Jurkat, Clone E6-1 (cell line): ENCODE measurements at regions not wholly inside any gene's neighbourhood (a gene's known extent, or its start where the extent isn't known, plus 50 kb on each side); places are given as distances from the start of the nearest gene placed in this dataset.

Source experiments
- DNase-seq: peaks from one replicate; pipeline ENCODE4 v3.0.0-alpha.2; 2011; ENCODE audit warnings: low read depth, low spot score
- H3K4me3 ChIP-seq: 2 replicates; pipeline ENCODE4 v1.5.1; 2011; ENCODE audit warnings: mild to moderate bottlenecking, low read length, control low read depth, moderate library complexity

DNA sequence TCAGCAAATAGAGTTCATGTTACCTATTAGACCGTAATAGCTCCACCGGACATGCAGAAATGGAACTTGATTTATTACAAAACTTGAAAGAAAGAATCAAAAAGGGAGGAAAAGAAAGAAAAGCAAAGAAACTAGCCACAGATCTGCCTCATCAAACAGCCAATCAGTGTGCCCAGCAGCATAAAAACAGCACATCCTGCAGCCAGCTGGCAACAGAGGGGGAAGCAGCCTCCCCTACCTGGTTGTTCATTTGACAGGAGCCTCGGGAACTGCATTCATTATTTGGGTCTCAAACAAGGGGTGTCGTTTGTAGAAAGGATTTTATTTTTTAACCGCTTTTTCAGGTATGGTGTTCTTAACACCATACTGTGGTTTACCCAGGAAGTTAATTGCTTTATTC lies 181.5 kb upstream of the TOPAZ1 start:
- no peak overlapping the region for H3K4me3 ChIP-seq
- peak; percentile 16 for DNase-seq

DNA sequence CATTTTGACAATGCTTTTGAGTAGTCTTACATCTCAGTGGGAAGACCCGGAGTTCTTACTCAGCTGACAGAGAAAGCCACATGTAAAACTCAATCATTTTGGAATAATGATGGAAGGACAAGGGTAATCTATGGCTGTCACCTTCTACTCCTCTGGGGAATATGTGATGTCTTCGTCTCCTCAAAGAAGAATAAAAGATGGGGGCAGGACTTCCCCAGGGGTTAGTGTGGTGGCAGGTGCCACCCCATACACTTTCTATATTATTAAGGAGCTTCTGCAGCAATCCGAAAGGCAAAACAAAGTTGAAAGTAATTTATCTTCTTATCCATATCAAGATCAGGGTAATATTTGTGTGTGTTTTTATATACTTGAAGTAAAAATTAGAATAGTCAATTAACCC lies 180.4 kb upstream of the TOPAZ1 start:
- no peak for DNase-seq
- H3K4me3 ChIP-seq: no peak overlapping the region

DNA sequence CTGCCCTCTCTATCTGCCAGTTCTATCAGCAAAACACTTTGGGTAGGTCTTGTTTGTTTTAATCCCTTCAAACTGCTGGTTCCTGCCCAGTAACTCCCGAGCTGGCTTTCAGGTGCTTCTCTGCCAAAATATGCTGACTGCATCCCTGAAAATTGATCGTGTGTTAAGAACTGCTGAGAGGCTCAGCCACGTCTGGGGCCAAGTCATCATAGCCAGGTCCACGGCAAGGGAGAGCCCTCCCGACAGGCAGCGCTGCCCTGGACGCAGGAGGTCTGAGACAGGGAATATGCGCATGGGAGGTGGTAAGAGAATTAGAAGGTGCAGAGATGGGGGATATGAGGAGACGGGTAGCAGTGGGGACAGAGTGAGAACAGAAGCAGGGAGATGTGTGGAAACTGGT lies 179.7 kb upstream of the TOPAZ1 start:
- H3K4me3 ChIP-seq: no peak overlapping the region
- DNase-seq: no peak

DNA sequence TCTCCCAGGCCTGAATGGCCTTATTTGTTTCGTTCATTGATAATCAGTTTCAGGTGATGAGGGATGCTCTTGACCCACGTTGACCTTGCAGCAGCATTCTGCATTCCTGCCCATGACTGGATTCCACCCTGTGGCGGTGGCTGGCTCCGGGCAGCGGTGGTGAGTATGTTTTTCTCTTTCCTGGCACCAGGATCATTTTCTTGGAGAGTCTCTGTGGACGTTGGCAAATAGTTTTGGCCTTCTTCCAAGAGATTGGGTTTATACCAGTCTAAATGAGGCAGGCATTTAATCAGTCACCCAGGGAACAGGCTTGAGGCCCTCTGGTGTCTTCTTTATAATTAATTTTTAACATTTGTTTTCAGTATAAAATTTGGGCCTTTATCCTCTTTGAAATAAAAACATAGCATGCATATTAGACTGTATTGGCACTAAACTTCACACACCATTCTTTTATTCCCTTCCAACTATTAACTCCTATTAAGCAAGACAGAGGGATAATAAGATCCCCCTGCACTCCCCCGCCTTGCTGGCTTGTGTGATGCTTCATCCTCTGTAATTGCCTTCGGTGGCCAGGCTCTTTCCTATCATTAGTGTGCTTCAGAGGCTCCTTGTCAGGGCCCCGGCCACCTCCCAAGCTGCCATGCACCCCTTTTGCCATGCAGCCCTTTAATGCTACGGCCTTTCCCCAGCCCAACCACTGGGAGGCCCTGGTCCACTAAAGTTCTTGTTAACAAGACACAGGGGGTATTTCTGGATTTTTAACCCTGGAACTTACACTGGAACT lies 176.2 kb upstream of the TOPAZ1 start:
- DNase-seq: no peak
- no peak overlapping the region for H3K4me3 ChIP-seq

DNA sequence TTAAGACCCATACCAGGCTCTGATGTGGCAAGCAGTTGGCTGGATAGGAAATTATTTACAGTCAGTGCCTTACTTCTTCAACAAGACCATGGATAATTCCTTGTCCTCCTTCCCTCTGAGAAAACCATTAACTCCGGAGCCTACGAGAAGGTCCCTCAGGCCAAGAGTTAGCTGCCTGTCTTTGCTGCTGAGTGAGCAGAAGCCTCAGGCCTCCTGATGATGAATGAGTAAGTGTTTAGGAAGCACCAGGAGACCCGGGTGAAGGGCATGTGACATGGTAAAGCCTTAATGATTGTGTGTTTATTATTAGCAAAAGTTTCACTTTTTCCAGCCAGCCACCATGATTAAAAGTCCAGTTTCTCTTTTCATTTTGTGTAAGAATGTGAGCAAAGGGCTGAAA lies 174.9 kb upstream of the TOPAZ1 start:
- no peak for DNase-seq

DNA sequence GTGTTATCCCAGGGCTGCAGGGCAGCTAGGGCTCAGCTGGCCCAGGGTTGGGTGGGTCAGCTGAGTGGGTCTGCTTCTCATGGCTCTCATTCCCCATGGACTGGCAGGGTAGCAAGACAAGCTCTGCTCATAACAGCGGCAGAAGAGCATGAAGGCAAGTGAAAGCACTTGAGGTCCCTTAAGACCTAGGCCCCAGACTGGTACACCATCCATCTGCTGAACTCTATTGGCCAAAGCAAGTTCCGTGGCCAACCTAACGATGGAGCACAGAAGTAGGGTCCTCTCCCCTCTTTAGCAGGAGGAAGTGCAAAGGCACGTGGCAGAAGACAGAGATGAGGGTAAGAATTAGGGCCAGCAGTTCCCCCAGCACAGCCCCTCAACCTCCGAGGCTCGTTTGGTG lies 174.3 kb upstream of the TOPAZ1 start:
- DNase-seq: no peak

More for the DNA sequence above, 174.9 kb upstream of the TOPAZ1 start:
- H3K4me3 ChIP-seq: no peak overlapping the region

DNA sequence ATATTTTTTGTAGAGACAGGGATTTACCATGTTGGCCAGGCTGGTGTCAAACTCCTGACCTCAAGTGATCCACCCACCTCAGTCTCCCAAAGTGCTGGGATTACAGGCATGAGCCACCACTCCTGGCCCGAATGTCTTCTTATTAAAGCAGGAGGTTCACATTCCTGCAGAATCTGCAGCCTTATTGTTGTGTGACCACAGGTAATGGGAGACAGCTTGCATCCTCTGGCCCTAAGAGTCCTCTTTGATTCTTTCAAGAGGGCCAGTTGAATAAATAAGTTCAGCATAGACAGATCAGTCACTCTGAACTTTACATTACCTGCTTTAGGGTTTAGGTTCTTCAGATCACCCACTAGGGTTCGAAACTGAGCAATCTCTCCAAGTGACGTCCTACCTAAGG lies 172.9 kb upstream of the TOPAZ1 start:
- DNase-seq: no peak

More for the DNA sequence above, 174.3 kb upstream of the TOPAZ1 start:
- no peak overlapping the region for H3K4me3 ChIP-seq

DNA sequence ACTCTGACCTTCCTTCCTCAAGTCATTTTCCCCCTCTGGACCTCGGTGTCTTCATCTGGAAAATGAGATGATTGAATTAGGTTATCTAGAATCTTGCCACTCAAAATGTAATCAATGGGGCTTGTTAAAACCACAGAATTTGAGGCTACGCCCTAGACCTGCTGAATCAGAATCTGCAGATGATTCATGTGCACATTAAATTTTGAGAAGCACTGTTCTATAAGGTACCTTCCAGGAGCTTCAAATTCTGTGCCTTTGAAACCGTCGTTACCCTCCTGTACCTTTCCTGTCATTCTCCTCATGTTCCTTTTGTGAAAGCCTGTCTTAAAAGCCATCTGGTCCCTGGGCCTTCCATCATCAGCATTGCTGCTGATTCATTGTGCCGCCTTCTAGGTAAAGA lies 172.4 kb upstream of the TOPAZ1 start:
- H3K4me3 ChIP-seq: no peak overlapping the region
- no peak for DNase-seq

More for the DNA sequence above, 172.9 kb upstream of the TOPAZ1 start:
- H3K4me3 ChIP-seq: no peak overlapping the region

DNA sequence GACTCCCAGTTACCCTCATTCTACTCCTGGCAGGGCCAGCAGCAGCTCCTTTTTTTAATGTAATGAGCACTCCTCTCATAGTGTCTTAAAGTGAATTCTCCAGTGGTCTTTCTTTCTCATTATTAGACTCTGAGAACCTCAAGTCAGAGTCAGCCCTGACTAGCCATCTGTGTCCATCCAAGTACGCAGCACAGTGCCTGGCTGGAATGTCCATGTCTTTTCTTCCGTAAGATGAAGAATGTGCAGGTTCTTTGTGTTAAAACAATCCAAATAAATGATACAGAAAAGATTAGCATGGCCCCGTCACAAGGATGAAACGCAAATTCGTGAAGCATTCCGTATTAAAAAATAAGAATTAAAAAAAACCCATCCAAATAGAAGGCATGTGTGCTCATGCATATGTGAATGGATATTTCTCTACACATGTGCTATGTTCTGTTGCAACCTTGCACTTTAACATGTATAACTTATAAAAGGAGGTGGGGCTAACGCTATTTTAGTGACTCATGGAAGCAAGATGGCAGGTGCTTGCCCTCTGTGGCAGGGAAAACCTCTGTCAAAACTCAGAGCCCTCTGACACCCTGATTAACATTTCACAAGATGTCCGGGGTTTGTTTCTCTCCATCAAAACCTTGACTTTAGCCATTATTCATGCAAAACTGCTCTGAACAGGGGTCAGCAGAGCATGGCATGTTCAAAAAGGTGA lies 170.7 kb upstream of the TOPAZ1 start:
- DNase-seq: no peak

DNA sequence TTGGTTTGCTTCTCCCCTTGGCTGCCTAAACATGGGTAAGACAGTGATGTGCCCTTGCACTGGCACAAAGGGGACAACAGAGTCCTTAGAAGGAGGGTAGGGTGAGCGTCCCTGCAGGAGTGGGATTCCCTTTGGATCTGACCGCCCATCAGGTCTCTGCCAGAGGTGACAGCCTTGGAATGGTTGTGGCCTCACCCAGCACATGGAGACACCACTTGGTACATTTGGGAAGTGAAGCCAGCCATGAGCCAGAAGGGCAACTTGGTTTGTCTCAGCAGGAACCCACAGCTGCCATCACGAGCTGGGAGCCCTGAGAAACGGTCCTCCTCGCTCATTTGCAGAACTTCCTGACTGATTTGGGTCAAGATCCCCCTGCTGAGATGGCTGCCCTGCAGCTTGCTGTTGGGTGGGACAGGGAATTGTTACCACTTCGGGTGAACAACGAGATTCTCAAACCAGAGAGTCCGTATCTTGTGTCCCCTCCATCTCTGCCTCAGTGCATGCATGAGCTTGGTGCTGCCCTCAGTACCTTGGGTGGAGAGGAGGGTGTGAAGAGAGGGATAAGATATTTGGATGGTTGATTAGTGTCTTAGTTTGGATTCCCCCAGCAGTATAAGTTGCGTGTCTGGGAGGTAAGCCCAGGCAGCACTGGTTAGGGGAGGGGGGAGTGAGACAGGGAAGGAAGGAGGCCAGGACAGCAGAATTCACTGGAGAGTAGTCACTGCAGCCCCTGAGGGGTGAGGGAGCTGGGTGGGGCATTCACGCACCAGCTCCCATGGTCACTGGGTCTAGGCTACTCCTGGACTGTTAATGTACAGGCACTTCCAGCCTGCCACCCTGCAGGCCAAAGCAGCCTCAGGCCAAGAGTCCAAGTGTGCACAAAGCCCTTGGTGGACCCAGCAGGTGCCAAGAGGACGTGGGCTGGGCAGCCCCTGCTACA lies 168.8 kb upstream of the TOPAZ1 start:
- H3K4me3 ChIP-seq: no peak overlapping the region

More for the DNA sequence above, 170.7 kb upstream of the TOPAZ1 start:
- no peak overlapping the region for H3K4me3 ChIP-seq

DNA sequence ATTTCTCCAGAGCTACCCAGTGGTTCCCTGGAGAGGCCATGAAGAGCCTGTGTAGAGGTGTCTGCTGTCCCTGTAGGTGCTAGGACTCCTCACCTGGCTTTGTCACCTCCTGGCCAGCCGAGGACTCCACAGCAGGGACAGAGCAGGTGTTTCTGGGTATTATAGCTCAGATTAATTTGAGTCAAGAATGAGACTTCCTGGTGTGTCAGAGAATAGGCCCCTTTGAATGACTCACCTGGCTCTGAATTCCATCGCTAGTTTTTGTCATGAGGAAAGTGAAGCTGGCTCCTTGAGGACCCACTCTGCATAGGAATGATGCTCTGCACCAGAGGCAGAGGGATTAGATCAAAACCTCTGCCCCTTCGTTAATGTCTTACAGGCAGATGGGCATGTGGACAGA lies 167.5 kb upstream of the TOPAZ1 start:
- H3K4me3 ChIP-seq: no peak overlapping the region
- DNase-seq: no peak

More for the DNA sequence above, 168.8 kb upstream of the TOPAZ1 start:
- no peak for DNase-seq

DNA sequence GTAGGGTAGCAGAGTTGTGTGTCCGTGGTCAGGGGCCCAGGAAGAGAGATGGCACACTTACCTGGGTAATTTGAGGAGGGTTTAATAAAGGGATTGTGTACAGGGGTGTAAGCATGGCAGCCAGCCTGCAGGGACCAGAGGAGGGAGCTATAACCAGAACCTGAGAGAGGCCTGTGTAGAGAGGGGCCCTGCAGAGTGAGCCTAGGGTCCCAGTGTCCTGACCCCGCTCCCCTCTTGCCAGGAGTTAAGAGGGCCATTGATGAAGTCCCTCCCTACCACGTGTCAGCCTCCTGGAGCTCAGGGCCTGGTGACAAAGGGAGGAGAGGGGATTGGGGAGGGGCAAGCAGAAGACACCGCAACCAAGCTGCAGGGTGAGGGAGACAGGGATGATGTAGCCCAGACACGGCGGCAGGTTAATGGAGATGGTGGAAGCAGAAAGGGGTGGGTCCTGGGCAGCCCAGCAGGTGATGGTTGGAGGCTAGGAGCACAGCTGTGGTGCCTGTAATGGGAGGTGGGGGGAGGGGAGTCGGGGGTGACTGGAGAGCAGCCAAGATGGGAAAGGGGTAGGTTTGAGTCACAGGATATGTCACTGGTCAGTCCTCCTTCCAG lies 165.4 kb upstream of the TOPAZ1 start:
- no peak for DNase-seq
- no peak overlapping the region for H3K4me3 ChIP-seq

DNA sequence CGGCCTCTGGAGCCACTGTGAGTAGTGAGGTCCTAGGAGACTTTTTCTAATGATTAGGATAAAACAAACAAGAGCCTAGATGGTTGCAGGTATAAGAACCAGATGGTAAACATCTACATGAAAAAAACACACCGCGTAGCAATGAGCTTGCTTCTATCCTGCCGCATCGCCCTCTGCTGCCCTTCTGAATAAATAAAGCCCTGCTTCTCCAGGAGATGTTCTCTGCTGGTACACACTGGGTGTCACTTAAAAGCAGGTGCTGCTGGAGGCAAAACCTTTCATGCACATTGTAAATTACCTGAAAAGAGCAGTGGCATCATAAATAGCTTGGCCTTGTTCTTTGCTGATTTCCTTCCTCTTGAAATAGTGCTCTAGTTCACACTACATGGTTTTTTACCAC lies 164.4 kb upstream of the TOPAZ1 start:
- no peak overlapping the region for H3K4me3 ChIP-seq
- peak; percentile 8 for DNase-seq

DNA sequence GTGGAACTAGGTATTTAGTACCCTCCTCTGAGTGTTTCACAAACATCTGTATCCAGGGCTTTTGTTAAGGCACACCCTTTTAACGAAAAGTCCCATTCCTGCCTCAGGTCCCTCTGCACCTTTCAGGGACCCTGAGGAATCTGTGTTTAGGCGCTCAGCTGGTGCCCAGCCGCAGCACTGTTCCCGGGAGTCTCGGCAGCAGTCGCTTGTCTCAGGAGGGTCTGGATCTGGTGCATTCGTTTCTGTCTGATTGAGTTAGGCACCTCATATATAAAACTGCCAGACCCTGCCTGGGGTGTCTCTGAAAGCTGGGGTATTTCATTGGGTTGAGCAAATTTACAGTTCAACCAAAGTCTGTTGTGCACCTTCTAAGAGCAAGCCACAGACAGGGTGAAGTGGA lies 162.8 kb upstream of the TOPAZ1 start:
- no peak for DNase-seq
- H3K4me3 ChIP-seq: no peak overlapping the region

DNA sequence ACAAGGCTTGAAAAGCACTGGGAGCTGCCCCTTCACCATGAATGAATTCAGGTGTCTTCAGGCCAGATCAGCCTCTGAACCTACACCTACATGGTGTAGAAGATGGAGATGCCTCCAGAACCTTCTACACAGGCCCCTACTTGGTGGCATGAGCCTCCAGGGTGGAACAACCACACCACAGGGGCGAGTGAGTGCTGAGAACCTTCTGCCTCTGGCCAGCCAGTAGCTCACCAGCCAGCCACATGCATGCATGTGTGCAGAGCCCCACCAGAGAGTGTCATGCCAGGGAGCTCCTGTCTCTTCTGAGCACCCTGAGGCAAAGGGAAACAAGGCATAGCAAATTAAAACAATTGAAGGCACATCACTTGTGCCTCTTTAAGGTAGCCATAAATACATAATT lies 161.8 kb upstream of the TOPAZ1 start:
- no peak overlapping the region for H3K4me3 ChIP-seq
- no peak for DNase-seq

DNA sequence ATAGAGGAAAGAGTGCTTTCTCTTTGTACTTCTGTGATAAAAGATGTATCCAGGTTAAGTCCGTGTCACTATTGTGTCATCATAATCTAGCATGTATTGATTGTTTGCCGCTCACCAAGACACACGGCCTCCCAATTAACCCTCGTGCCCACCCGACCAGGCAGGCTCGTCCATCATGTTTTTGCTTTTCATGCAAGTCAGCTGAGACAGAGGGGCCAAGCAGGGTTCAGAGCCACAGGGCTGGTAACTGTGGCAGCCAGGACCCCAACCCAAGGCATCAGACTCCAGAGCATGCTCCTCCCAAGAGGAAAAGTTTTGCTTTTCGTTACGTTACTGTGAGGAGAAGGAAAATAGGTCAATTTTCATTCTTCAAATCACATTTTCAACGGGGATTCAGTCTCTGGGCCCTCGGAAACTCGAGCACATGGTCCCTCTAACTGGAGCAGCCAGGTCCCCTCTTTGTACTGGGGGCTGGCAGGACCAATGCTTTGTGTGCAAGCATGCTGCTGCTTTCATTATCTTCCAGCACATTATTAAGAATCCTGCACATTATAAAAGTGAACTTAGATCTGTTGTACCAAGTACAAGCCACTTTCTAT lies 161.1 kb upstream of the TOPAZ1 start:
- no peak overlapping the region for H3K4me3 ChIP-seq
- no peak for DNase-seq

DNA sequence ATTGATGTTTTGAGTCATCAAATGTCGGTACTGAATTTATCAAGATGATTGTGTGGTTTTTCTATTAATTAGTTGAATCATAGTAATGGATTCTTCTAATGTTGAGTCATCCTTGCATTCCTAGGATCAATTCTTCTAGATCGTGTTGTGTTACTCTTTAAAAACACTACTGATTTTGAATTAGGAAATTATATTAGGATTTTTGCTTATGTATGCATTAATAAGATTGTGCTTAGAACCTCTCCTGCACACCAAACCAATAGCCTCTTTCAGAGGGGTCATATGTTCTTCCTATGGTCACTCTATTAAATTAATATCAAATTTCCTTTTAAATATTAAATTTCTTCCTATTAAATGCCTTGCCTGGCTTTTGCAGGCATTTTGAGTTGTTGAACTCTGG lies 151.7 kb upstream of the TOPAZ1 start:
- H3K4me3 ChIP-seq: no peak overlapping the region
- no peak for DNase-seq

DNA sequence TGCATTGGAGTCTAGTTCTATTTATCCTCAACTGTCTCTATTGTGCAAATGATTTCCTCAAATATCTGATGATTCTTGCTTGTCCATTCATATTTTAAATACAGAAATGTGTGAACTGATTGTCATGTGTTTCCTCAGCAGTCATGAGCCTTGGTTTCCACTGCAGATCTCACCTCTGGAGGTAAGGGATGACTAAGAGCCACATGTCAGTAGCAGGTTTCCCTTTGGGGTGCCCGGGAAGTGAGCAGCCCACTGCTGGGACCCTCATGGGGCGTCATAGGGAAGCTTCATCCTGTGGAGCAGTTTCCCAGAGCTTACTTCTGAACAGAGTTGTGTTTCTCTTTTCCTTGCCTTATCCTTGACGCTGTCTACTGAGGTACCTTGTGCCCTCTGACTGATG lies 149.2 kb upstream of the TOPAZ1 start:
- H3K4me3 ChIP-seq: no peak overlapping the region
- no peak for DNase-seq

DNA sequence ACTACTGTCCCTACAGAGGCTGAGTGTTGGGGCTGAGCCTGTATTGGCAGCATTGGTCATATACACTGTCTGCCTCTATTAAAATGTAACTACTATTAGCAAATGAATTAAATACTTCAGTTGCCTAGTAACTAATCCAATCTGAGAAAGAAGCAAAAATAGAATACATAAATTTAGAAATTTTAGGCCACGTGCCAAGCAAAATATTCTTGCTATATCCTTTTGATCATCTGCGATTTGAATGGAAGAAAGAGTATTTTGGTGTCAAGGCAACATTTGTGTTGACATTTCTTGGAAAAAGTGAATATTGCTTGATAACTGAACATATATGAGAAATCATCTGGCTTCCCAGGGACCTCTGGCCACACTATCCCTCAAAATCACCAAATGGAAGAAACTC lies 148.2 kb upstream of the TOPAZ1 start:
- DNase-seq: no peak
- H3K4me3 ChIP-seq: no peak overlapping the region
